GM10266 (cell line): ENCODE measurements at regions not wholly inside any gene's neighbourhood (a gene's known extent, or its start where the extent isn't known, plus 50 kb on each side); places are given as distances from the start of the nearest gene placed in this dataset.

Experiments used
- DNase-seq: peaks from one replicate; pipeline ENCODE4 v3.0.0; 2012; ENCODE audit errors: extremely low spot score
- CTCF ChIP-seq: IDR thresholded peaks from 2 replicates; pipeline ENCODE4 v1.5.1; 2012; ENCODE audit warnings: mild to moderate bottlenecking, low read depth; ENCODE audit not compliant: control insufficient read depth, insufficient read depth; ENCODE audit errors: missing control alignments

- DNase-seq: no peak
- no peak for TF ChIP-seq CTCF
Observed at GRCh38 chrX:110966839-110967238, 129.2 kb upstream of the PAK3 start.

GRCh38 chrX:110966091-110966454 lies 129.9 kb upstream of the PAK3 start:
- no peak for DNase-seq
- no peak for TF ChIP-seq CTCF

GRCh38 chrX:110965409-110966090 lies 130.4 kb upstream of the PAK3 start:
- no peak for TF ChIP-seq CTCF
- no peak for DNase-seq

- no peak for TF ChIP-seq CTCF
Observed at GRCh38 chrX:110964786-110965185, 131.2 kb upstream of the PAK3 start.

DNA sequence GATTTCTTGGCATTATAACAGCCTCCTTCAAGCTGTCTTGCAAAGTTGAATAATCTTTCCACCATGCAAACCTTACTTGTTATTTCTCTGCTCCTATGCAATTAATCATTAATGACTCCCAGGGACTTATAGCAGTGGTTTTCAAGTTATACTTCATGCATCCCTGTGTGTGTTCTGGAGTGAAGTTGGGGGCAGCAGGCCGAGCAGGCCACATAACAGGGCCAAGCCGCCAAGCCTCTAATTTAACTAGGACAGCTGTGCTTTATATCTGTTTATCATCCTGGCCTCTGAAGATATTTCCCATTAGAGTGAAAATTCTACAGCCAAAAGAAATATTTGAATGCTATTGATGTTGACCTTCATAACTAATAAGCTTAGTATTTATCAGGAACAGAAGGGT lies 133.5 kb upstream of the PAK3 start:
- no peak for DNase-seq
- no peak for TF ChIP-seq CTCF

More at GRCh38 chrX:110964786-110965185, 131.2 kb upstream of the PAK3 start:
- no peak for DNase-seq

DNA sequence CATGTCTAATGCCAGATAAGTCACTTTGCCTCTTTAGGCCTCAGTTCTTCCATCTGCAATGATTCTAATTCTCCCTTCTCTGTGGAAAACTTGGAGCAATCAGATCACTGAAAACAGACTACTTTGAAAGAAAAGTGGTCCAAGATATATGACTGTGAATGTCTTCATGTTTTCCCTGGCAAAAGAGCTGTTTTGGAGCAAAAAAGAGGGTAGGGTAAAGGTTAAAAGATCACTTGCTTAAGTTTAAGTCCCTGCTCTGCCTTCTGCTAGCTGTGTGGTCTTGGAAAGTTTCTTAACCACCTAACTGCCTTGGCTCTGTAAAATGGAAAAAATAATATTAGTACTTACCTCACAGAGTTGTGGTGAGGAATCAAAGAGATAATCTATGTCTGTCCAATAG lies 140.3 kb upstream of the PAK3 start:
- DNase-seq: no peak
- no peak for TF ChIP-seq CTCF

GRCh38 chrX:110954428-110955100 lies 141.4 kb upstream of the PAK3 start:
- no peak for DNase-seq
- no peak for TF ChIP-seq CTCF
